ENCODE measurements at regions not wholly inside any gene's neighbourhood (a gene's known extent, or its start where the extent isn't known, plus 50 kb on each side); places are given as distances from the start of the nearest gene placed in this dataset.

- TF ChIP-seq RFX5 (IDR thresholded peaks at IDR 0.05; ENCODE audit: borderline replicate concordance, low read depth, low read length) (no peak), NANOG (IDR thresholded peaks at IDR 0.05; ENCODE audit: insufficient read depth, low read depth, low read length, poor library complexity, severe bottlenecking) (no peak), TAF1 (IDR thresholded peaks at IDR 0.05; ENCODE audit: low read depth, low read length) (no peak), BCL11A (IDR thresholded peaks at IDR 0.05; ENCODE audit: low read depth in 2 of 2, low read length in 2 of 2) (no peak)
These were observed 173.7 kb upstream of the KIF2A start (continued) for GRCh38 chr5:62132276-62132675.
